ENCODE measurements at regions not wholly inside any gene's neighbourhood (a gene's known extent, or its start where the extent isn't known, plus 50 kb on each side); places are given as distances from the start of the nearest gene placed in this dataset.

DNA sequence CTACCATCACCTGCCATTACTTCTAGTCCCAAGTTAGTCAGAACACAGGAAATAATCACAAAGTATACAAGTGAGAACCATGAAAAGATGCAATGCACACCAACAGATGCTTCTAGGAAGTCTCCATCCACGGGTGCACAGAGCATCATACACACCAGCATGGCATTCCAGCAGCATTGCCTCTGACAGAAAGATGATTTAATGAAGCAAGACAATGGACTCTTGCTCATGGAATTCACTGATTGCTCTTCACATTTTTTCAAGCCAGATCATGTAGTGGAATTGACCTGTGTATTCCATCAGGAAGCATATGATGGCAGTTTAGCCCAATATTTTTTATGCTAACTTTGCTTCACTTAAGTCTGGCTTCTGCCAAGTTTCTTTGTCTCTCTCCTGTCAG lies 406.3 kb upstream of the RGS17 start:
- H2BK20ac ChIP-seq (ENCODE audit: low read length): no peak overlapping the region
- H3K23ac ChIP-seq (ENCODE audit: insufficient read length): no peak overlapping the region
- H2BK120ac ChIP-seq (replicated peaks; ENCODE audit: low read depth, low read length): no peak overlapping the region
- no peak overlapping the region for H3K4me2 ChIP-seq (ENCODE audit: insufficient read depth in 1 of 2, low read depth in 2 of 2, low read length in 2 of 2)
- H2BK12ac ChIP-seq (ENCODE audit: low read depth, low read length): no peak overlapping the region
- no peaks in the 10 kb centered on the region for H3K36me3 ChIP-seq (ENCODE audit: control insufficient read depth in 2 of 4, insufficient read depth in 4 of 4, low read length in 3 of 4)
- no peak overlapping the region for H3K4me3 ChIP-seq (ENCODE audit: extremely low read depth in 1 of 4, insufficient read depth in 2 of 4, low read depth in 3 of 4, low read length in 4 of 4)
- ChIA-PET CTCF (ENCODE audit: partially characterized antibody) (interaction anchor here (1.8 kb wide), 1 partner anchor 16 kb away, joined by 6 read pairs; no protein-coding TSS in a partner anchor), POLR2A (ENCODE audit: partially characterized antibody) (no interaction called here)
- H2AK5ac ChIP-seq (ENCODE audit: low read depth, low read length): no peak overlapping the region
- no peak overlapping the region for H2BK15ac ChIP-seq (ENCODE audit: low read length)
- no peak for DNase-seq (ENCODE audit: low read depth in 1 of 2, low spot score in 2 of 2)
- 94% methylated on average over 1 of the region's 1 CpG; no CpG with 5 or more reads in 1 of the 2 experiments for WGBS, 2 experiments (ENCODE audit: extremely low coverage in 1 of 2, insufficient coverage in 1 of 2, insufficient read length in 1 of 2, insufficient replicate concordance in 2 of 2, low coverage in 1 of 2, low lambda C conversion rate in 2 of 2, missing lambda C conversion rate in 1 of 2)
- H4K8ac ChIP-seq (ENCODE audit: extremely low read depth, insufficient read depth, low read length): no peak overlapping the region
- no peaks in the 10 kb centered on the region for H3K27me3 ChIP-seq (replicated peaks in 1 of 4; ENCODE audit: control insufficient read depth in 3 of 4, extremely low read depth in 1 of 4, insufficient read depth in 3 of 4, low read length in 3 of 4)
- H3K9ac ChIP-seq (replicated peaks in 1 of 4; ENCODE audit: extremely low read depth in 1 of 4, low read depth in 3 of 4, low read length in 3 of 4): no peak overlapping the region
- H3K18ac ChIP-seq (ENCODE audit: extremely low read depth, low read length): no peak overlapping the region
- no peaks in the 10 kb centered on the region for H3K9me3 ChIP-seq (ENCODE audit: insufficient read depth in 2 of 2, low read depth in 1 of 2, low read length in 1 of 2)
- H3K23me2 ChIP-seq (ENCODE audit: low read depth, low read length): no peaks in the 10 kb centered on the region
- no peak overlapping the region; the same call in 1 of the 2 replicates for H2AFZ ChIP-seq (ENCODE audit: low read length)
- H3K79me2 ChIP-seq (ENCODE audit: control insufficient read depth in 1 of 2, insufficient read depth in 2 of 2, low read length in 2 of 2): no peaks in the 10 kb centered on the region
- no peak overlapping the region for H3K4ac ChIP-seq (replicated peaks; ENCODE audit: insufficient read length, low read depth, low read length)
- H3K4me1 ChIP-seq (replicated peaks in 1 of 4; ENCODE audit: control insufficient read depth in 3 of 4, insufficient read depth in 4 of 4, low read length in 3 of 4): no peaks in the 10 kb centered on the region
- no peaks in the 10 kb centered on the region for H4K20me1 ChIP-seq (replicated peaks in 1 of 2; ENCODE audit: control insufficient read depth in 1 of 2, insufficient read depth in 2 of 2, low read length in 2 of 2)
- no peak overlapping the region for H4K5ac ChIP-seq (ENCODE audit: insufficient read length, low read depth, low read length)
- no peak overlapping the region for H2BK5ac ChIP-seq (ENCODE audit: low read depth, low read length)
- no peak overlapping the region for H3K14ac ChIP-seq (ENCODE audit: insufficient read length)
- no peak overlapping the region for H4K91ac ChIP-seq (replicated peaks; ENCODE audit: insufficient read length, low read length)
- no peak overlapping the region for H3K27ac ChIP-seq (ENCODE audit: low read depth, low read length)
- FAIRE-seq: no peak
- no peak overlapping the region for H3K56ac ChIP-seq (replicated peaks; ENCODE audit: insufficient read length, low read depth, low read length)
- no peaks in the 10 kb centered on the region for H3K79me1 ChIP-seq (ENCODE audit: low read depth, low read length)
- no peak for TF ChIP-seq POU5F1 (IDR thresholded peaks at IDR 0.05; ENCODE audit: low read depth, low read length)
- TF ChIP-seq SAP30 (IDR thresholded peaks at IDR 0.05; ENCODE audit: insufficient read depth, insufficient replicate concordance, low read length): no peak
- TF ChIP-seq, protein P1, sequence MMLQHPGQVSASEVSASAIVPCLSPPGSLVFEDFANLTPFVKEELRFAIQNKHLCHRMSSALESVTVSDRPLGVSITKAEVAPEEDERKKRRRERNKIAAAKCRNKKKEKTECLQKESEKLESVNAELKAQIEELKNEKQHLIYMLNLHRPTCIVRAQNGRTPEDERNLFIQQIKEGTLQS (IDR thresholded peaks at IDR 0.05; ENCODE audit: insufficient read depth, low read depth, low read length): no peak
- TF ChIP-seq BCL11A (IDR thresholded peaks at IDR 0.05; ENCODE audit: low read depth in 2 of 2, low read length in 2 of 2): no peak
- no peak for TF ChIP-seq TAF7 (optimal IDR thresholded peaks at IDR 0.05; ENCODE audit: borderline replicate concordance, low read depth, low read length)
- no peak for TF ChIP-seq TAF1 (IDR thresholded peaks at IDR 0.05; ENCODE audit: low read depth, low read length)
- TF ChIP-seq KDM5A (IDR thresholded peaks at IDR 0.05; ENCODE audit: low read length): no peak
- no peak for TF ChIP-seq SIRT6 (IDR thresholded peaks at IDR 0.05; ENCODE audit: low read length)
- TF ChIP-seq ASH2L (IDR thresholded peaks at IDR 0.05; ENCODE audit: low read length): no peak
- no peak for TF ChIP-seq EP300 (IDR thresholded peaks at IDR 0.05; ENCODE audit: borderline replicate concordance in 1 of 2, low read depth in 2 of 2, low read length in 2 of 2)
